MCF 10A (cell line): ENCODE measurements at regions not wholly inside any gene's neighbourhood (a gene's known extent, or its start where the extent isn't known, plus 50 kb on each side); places are given as distances from the start of the nearest gene placed in this dataset.

Experiments used
- BruUV-seq: library from RNA; stranded (reverse); fragments of 400-500 nt; replicated peaks from 2 replicates; lab custom pipeline; 2021; lab: Mats Ljungman, UMichigan
- CTCF ChIA-PET: fragments of 300-600 bp; sonication (Branson Sonifier 250); formaldehyde crosslinking; extraction: SDS; loops from one replicate; lab custom pipeline; 2021; ENCODE audit warnings: antibody characterized with exemption, inconsistent platforms; lab: Yijun Ruan, JAX
- POLR2A ChIA-PET: fragments of 300-600, 350-650 bp; sonication (Branson Sonifier 250); formaldehyde crosslinking; extraction: SDS; loops from one replicate; lab custom pipeline; 2020; ENCODE audit warnings: antibody characterized with exemption, inconsistent platforms; lab: Yijun Ruan, JAX
- DNase-seq: peaks from one replicate; pipeline ENCODE4 v3.0.0-alpha.2; 2018; ENCODE audit not compliant: unreplicated experiment
- H3K27ac Mint-ChIP-seq: one replicate; pipeline ENCODE4 v1.8.0; 2022; ENCODE audit warnings: mild to moderate bottlenecking, low read depth, mixed read lengths; ENCODE audit not compliant: unreplicated experiment
- H3K27me3 Mint-ChIP-seq: one replicate; pipeline ENCODE4 v1.8.0; 2022; ENCODE audit warnings: mixed read lengths; ENCODE audit not compliant: insufficient read depth, unreplicated experiment
- H3K36me3 Mint-ChIP-seq: one replicate; pipeline ENCODE4 v1.8.0; 2022; ENCODE audit warnings: mild to moderate bottlenecking, moderate library complexity, mixed read lengths; ENCODE audit not compliant: insufficient read depth, unreplicated experiment
- H3K4me1 Mint-ChIP-seq: one replicate; pipeline ENCODE4 v1.8.0; 2022; ENCODE audit warnings: mixed read lengths; ENCODE audit not compliant: insufficient read depth, unreplicated experiment
- H3K4me3 Mint-ChIP-seq: one replicate; pipeline ENCODE4 v1.8.0; 2022; ENCODE audit warnings: mild to moderate bottlenecking, moderate library complexity, mixed read lengths; ENCODE audit not compliant: unreplicated experiment
- H3K9me3 Mint-ChIP-seq: one replicate; pipeline ENCODE4 v1.8.0; 2022; ENCODE audit warnings: mixed read lengths; ENCODE audit not compliant: unreplicated experiment
- intact Hi-C: fragments of 100-400 bp; cut with micrococcal nuclease; formaldehyde crosslinking; loops from 2 replicates; pipeline ENCODE4 v1.14.1; 2022
- TF ChIP-seq, protein P1 (sequence below): fragments of 200-600 bp; IDR thresholded peaks from one replicate; pipeline ENCODE4 v1.8.0; 2022; ENCODE audit warnings: antibody characterized with exemption, mild to moderate bottlenecking; ENCODE audit not compliant: unreplicated experiment

DNA sequence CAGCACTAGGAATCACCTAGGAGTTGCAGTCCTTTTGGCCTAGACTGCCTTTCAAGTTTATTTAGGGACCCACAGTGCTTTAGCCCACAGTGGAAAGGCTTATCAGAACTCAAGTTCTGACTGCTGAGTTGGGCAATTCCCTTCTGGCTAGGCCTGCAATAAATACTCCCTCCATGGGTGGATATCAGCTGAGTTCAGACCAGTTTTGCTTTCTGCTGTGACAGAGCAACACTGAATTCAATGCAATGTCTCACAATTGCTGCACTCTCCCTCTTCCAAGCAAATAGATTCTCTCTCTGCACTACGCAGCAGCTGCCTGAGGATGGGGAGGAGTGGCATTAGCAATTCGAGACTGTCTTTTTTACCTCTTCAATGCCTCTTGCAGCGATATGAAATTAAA lies 1153.3 kb downstream of the SORCS1 start:
- no peak for DNase-seq
- intact Hi-C loops = no loop called here
- H3K27me3 Mint-ChIP-seq = no peaks in the 10 kb centered on the region
- no peaks in the 10 kb centered on the region for H3K9me3 Mint-ChIP-seq
- CTCF ChIA-PET = interaction anchor here (0.5 to 0.6 kb wide), 2 partner anchors 293 to 375 kb away, joined by 3 read pairs; no protein-coding TSS in a partner anchor
- no peak overlapping the region for H3K4me3 Mint-ChIP-seq
- BruUV-seq = no TSS peak
- H3K27ac Mint-ChIP-seq = no peak overlapping the region
- TF ChIP-seq, protein P1, sequence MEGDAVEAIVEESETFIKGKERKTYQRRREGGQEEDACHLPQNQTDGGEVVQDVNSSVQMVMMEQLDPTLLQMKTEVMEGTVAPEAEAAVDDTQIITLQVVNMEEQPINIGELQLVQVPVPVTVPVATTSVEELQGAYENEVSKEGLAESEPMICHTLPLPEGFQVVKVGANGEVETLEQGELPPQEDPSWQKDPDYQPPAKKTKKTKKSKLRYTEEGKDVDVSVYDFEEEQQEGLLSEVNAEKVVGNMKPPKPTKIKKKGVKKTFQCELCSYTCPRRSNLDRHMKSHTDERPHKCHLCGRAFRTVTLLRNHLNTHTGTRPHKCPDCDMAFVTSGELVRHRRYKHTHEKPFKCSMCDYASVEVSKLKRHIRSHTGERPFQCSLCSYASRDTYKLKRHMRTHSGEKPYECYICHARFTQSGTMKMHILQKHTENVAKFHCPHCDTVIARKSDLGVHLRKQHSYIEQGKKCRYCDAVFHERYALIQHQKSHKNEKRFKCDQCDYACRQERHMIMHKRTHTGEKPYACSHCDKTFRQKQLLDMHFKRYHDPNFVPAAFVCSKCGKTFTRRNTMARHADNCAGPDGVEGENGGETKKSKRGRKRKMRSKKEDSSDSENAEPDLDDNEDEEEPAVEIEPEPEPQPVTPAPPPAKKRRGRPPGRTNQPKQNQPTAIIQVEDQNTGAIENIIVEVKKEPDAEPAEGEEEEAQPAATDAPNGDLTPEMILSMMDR = no peak
- no peaks in the 10 kb centered on the region for H3K4me1 Mint-ChIP-seq
- POLR2A ChIA-PET = no interaction called here
- H3K36me3 Mint-ChIP-seq = no peaks in the 10 kb centered on the region

- CTCF ChIA-PET = interaction anchor here (0.6 to 1.3 kb wide), 2 partner anchors 176 to 601 kb away, joined by 3 read pairs; no protein-coding TSS in a partner anchor
- TF ChIP-seq, protein P1 = no peak
- intact Hi-C loops = no loop called here
- H3K27ac Mint-ChIP-seq = no peak overlapping the region
- no peaks in the 10 kb centered on the region for H3K36me3 Mint-ChIP-seq
- no TSS peak for BruUV-seq
- H3K4me3 Mint-ChIP-seq = no peak overlapping the region
- H3K4me1 Mint-ChIP-seq = no peaks in the 10 kb centered on the region
- POLR2A ChIA-PET = interaction anchor here (0.7 kb wide), 1 partner anchor 1463 kb away, joined by 3 read pairs; no protein-coding TSS in a partner anchor
- no peaks in the 10 kb centered on the region for H3K9me3 Mint-ChIP-seq
- DNase-seq = no peak
- no peaks in the 10 kb centered on the region for H3K27me3 Mint-ChIP-seq
Measured at GRCh38 chr10:106000721-106001120, 1163.8 kb downstream of the SORCS1 start.

GRCh38 chr10:105993609-105994008 lies 1170.9 kb downstream of the SORCS1 start:
- TF ChIP-seq, protein P1 = no peak
- Mint-ChIP-seq H3K4me3 (no peak overlapping the region), H3K4me1 (peaks cover 10% of the 10 kb centered on the region), H3K27me3 (no peaks in the 10 kb centered on the region), H3K36me3 (no peaks in the 10 kb centered on the region), H3K9me3 (no peaks in the 10 kb centered on the region), H3K27ac (peak overlapping the region; percentile 52)
- POLR2A ChIA-PET = interaction anchor here (1.2 kb wide), 1 partner anchor 19 kb away, joined by 3 read pairs; no protein-coding TSS in a partner anchor
- intact Hi-C loops = no loop called here
- DNase-seq = peak; percentile 45
- no TSS peak for BruUV-seq
- CTCF ChIA-PET = interaction anchor here (0.9 kb wide), 1 partner anchor 42 kb away, joined by 3 read pairs; no protein-coding TSS in a partner anchor

- peaks cover 10% of the 10 kb centered on the region for H3K4me1 Mint-ChIP-seq
- CTCF ChIA-PET = interaction anchor here (0.5 to 0.9 kb wide), 3 partner anchors 41 to 1520 kb away, joined by 3 to 4 read pairs (median 3); no protein-coding TSS in a partner anchor
- POLR2A ChIA-PET = no interaction called here
- intact Hi-C loops = no loop called here
- H3K36me3 Mint-ChIP-seq = no peaks in the 10 kb centered on the region
- TF ChIP-seq, protein P1 = no peak
- DNase-seq = no peak
- H3K4me3 Mint-ChIP-seq = no peak overlapping the region
- H3K27me3 Mint-ChIP-seq = no peaks in the 10 kb centered on the region
- no peak overlapping the region for H3K27ac Mint-ChIP-seq
- no peaks in the 10 kb centered on the region for H3K9me3 Mint-ChIP-seq
- no TSS peak for BruUV-seq
Measured at GRCh38 chr10:105992928-105993327, 1171.6 kb downstream of the SORCS1 start.
